GM21447 (cell line): ENCODE measurements at regions not wholly inside any gene's neighbourhood (a gene's known extent, or its start where the extent isn't known, plus 50 kb on each side); places are given as distances from the start of the nearest gene placed in this dataset.

Source experiments
- ATAC-seq: cut with Tn5 transposase; IDR thresholded peaks from one replicate; pipeline ENCODE4 v1.9.1; 2021; ENCODE audit not compliant: unreplicated experiment

DNA sequence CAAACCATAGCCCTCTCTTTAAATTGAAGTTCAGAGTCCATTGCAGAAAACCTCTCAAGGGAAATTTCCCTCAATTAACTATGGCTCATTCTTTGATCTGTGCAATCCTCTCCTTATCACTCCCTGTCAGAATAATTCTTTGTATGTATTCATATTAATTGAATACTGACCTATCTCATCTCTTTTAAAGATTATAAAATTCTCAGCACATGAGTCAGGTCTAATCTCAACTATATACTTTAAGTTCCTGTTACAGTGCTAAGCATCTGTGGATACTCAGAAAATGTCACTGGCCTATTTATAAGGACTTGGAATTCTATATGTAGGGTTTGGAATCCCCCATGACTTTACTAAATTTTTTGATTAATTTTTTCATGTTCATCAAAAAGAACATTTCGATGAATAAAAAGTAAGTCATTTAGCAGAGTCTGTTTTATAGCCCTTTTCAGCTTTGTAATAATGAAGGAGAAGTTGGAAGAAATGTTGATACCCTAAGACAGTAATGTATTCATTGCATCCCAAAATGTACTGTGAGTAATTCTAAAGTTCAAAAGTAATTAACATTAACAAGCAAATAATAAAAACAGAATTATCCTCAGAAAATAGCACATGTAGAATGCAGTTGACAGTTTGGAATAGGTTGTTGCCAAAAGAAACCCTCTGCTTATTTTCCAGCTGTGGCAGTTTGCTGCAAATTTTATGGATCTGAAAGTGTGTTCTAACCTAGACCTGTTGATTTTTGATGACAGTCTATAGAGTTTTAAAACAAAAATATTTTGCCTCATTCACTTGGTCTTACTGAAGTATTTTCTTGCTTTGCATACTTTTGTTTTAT is 503.4 kb upstream of the CBLB start:
- no peak for ATAC-seq

DNA sequence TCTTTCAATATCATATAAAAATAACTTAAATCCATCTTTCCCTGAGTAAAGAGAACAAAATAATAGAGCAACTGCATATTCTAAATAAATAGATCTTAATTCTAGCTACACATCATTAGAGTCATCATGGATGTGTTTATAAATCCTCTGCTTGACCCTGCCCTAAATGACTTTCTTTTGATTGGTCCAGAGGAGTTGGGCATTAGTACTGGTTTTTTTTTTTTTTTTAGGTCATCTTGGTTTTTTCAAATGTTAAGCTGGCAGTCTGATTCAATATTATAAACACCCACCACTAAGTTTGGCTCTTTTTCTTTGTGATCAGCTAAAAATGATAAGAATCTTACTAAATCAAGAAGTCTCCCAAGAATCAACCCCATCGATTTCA is 504.0 kb upstream of the CBLB start:
- no peak for ATAC-seq

DNA sequence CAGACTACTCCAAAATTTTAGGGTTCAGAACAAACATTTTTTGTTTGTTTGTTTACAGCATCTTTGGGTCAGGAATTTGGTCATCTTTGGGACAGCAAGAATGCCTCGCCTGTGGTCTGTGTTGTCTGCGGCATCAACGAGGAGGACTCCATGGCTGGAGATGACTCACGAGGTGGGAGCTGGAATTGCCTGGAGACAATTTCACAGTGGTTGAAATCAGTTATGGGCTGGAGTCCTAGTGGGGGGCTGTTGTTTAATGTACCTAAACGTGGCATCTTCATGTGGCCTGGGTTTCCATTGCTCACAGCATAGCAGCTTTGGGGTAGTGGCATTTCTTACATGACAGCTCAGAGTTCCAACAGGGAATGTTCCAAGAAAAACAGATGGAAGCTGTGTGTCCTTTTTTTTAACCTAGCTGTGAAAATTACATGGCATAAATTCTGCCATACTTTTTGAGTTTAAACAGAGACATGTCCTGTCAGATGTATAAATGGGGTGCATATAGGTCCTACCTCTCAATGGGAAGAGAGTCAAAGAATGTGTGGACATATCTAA is 507.3 kb upstream of the CBLB start:
- ATAC-seq: no peak

DNA sequence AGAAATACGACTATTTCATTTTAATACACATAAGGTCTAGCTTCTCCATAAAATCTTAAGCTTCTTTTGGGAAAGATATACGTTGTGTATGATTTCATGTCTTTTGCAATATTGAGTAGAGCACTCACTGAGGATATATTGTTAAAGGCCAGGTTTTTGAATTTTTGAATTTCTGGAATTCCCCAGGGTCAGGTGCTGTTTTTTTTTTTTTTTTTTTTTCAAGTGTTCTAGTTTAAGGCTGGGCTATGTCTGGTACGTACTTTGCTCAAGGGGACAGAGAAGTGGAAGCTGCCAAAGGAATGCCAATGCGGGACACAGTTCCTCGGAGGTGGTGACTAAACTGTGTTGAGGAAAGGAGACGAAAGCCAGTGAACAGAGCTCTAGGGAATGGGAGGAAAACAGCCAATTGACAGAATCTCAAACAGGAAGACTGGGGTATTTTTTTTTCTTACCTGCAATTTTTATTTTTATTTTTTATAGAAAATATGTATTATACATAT is 510.5 kb upstream of the CBLB start:
- no peak for ATAC-seq

DNA sequence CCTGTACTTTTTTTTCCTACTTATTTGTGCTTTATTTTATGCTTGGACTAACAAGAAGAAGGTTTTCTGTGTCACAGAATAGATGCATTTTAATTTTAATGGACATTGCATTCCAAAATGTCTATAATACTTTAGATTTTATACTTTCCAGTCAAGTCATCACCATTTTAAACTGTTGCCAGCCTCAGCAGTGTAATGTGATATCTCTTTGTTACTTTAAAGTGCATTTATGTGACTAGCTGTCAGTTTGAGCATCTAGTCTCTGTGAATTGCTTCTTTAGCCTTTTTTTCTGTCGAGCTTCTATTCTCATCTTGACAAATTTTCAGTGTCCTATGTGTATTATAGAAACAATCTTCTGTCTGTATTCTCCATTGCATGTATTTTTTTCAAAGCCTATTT is 511.4 kb upstream of the CBLB start:
- ATAC-seq: no peak

DNA sequence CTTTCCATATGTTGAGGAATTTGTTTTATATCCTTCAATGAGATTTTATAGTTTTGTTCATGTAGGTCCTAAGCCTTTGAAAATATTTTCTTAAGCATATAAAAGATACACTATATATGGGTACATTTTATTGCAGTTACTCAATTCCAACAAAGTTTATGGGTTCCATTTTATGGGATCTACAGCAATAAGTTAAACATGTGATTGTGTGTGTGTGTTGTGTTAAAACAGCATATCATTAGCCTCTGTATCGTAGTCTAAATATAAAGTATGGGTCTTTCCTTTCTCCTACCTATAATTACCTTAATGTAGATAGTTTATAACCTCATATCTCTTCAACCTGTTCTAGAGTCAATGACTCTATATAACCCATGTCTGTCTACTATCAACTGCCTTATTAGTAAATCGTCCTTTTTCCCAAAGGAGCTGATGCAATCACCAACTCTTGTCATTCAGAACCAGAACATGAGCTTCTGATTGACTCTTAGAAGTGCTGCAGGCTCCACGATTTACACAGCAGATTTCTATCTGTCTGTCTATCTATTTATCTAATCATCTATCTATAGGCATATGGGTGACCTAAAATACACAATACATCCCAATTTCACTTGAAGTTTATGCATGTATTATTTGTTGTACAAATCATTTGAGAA is 512.6 kb upstream of the CBLB start:
- ATAC-seq: no peak

DNA sequence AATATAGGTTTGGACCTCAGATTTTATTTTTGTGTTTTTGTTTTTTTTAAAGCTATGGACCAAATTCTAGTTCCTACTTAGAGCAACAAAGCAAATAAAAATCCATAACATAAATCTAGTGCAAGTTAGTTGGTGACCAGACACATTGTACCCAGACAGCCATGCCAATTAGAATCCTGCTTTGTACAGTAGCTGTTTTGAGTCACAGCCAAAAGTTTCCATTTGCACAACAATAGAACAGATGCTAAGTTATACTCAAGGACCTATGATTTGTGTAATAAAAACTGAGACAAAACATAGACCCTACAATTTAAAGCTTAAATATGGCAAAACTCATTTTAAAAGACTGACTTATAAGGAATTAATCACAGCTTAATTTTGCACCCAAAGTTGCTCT is 513.1 kb upstream of the CBLB start:
- ATAC-seq: no peak

DNA sequence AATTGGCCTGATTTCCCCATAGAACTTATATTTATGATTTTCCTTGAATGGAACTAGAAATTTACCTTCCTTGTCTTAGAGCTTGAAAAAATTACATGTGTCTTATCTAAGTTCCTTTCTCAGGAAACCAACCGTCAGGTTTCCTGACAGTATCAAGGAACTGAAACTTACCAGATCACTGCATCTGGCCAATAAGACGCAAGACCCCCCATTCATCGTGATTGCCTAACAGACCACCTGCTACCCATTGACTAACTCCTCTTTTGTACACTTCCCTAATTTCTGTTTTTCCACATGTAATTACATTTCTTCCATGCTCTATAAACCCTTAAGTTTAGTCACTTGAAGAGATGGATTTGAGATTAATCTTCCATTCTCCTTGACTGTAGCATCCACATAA is 517.2 kb upstream of the CBLB start:
- ATAC-seq: no peak

DNA sequence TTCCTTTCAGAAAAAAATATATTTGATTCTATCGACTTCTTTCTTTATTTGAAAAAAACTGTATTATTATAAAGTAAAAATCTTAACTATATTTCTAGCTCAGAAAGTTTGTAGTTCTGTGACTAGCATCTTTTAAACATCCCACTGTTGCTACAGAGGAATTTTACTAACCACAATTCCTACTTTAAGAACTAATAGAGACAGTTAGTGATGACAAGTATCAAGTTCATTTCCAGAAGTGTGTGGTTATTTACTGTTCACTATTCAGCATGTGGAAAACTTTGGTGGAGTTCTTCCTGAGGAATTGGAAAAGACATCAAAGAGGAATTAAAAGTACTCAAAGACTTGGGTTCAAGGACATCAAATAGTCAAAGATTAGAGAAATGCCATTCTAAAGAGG is 524.1 kb upstream of the CBLB start:
- no peak for ATAC-seq

DNA sequence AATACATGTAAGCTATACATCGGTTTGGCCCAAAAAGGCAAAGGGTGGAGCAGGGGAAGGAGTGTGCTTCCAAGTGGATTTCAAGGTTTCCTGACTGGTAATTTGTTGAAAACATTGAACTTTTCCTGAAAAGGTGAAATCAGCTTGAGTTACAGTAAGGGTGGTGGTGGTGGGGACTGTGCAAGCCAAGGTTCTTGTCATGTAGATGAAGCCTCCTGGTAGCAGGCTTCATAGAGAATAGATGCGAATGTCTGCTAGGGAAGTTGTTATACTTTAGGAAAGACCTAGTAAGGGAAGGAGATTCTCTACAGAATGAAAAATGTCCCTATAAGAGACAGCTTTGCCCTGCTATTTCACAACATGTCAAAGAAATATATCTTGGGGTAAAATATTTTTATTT is 528.2 kb upstream of the CBLB start:
- no peak for ATAC-seq

DNA sequence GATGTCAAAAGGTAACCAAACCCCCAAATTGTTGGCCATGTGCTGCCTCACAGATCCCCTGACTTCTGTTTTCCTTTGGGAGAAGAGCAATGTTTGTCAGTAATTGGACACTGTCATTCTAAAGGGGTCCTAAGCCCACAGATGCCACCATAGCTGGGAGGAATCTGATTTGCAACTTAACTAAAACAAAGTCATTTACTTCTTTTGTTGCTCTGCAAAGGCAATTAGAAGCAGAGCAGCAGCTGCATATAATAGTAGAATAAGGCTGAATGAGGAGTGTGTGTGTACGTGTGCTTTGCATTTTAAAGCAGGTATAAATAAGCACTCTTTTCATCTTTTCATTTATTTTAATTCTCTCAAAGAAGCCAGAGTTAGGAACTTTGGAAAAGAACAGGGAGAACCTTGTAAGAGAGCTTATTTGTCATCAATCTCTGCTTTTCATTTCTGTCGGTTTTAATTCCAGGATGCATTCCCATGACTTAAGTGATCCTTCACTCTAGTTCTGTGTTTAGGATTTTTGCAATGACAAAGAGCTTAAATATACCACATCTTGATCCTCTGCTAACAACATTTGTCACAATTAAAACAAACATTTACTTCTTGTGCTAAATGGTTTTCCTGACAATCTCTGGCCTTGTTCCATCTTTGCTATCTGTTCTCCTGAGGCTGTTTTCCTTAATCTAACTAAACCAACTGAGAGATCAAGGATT is 530.2 kb upstream of the CBLB start:
- no peak for ATAC-seq

DNA sequence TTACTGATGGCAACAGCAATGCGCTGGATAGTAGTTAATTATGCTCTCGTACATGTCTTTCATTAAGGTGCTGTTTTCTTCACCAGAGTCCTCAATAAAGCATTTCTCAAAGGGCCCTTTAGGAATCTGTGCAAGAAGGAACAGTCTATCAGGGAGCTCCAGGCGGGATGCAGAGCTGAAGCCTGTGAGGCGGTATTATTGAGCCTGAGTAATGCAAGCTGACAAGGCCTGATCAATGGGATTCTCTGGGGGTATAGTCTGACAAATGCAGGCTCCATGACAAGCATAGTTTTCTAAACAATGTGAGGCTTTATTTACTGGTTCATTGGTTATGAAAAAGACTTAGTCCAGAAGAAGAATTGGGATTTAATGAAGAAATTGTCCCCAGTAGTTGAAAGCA is 530.9 kb upstream of the CBLB start:
- ATAC-seq: no peak

DNA sequence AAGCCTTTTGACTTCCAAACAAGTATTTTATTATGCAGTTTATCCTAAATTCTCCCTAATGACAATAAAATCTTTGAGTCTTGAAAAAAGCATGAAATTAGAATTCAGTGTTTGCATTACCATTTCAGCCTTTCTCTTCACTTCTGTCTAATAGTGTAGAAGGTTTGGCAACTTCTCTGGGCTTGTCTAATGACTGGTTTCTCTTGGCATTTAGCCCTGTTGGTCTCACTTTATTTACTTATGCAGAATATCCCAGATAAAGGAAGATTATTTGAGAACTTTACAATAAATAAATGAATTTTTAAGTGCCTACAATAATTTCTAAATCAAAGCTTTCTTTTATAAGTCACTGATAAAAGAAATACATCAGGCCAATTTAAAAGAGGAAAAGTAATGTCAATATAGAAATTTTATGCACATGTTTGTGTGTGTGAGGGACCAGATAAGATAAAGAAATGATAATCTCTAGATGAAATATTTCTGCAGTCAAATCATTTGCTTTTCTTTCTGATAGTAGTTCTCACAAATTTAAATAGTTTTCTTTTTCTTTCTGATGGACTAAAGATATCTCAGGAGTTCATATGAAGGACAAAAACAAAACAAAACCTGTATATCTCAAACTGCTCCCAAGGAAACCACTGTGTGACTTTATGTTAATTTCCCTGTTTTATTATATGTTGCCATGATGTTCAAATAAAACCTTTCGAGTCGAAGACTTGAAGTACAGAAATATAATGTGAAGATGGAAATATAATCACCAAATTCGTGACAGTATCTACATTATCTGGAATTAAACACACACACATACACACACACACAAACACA is 533.1 kb upstream of the CBLB start:
- ATAC-seq: no peak

DNA sequence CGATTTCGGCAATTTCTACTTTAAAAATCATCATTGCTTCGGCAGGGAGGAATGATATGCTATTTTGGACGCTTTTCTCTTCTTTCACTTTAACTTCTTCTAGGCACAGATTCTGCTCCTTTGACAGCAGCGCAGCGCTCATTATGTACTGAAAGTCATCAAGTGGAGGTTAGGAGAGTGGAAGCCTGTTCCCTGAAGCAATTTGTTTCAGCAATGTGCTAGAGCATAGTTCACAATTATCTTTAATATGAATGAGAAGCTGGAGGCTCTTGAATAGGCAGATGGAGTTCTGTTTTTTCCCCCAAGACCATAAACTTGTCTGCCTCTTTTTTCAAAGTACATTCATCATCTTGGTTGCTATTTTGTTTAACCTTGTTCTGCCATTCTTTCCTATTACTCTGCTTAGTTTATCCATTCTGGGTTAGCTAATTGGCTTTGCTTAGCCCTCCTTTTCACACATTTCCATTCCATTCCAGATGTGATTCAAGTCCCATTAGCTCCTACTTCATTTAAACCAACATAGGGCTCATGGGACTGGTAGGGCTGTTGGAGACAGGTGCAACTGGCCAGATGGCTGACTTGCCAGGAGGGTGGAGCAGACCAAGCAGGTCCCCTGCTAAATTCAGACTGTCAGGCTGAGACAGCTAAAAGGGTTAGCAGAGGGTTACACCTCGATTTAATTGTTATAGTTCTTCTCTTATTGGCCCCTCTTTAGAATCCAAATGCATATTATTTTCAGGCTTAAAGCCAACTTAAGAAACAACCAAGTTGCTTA is 534.7 kb upstream of the CBLB start:
- ATAC-seq: no peak

DNA sequence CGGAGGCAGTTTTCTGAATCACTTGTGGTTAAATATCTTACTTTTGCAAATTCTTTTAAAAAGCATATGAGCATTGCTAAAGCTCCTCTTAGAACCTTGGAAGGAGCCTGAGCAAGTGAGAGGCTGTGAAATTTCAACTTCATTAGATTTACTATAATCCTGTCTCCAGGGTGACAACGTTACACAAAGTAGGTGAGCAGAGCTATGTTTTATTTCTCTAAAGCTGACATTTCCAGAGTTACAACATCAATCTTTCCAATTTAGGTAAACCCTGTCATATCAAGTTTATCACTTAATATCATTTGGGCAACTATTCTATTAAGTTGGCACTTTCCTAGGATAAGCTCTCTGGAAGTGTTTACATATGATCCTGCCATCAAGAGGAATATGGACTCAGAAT is 544.9 kb upstream of the CBLB start:
- ATAC-seq: no peak

DNA sequence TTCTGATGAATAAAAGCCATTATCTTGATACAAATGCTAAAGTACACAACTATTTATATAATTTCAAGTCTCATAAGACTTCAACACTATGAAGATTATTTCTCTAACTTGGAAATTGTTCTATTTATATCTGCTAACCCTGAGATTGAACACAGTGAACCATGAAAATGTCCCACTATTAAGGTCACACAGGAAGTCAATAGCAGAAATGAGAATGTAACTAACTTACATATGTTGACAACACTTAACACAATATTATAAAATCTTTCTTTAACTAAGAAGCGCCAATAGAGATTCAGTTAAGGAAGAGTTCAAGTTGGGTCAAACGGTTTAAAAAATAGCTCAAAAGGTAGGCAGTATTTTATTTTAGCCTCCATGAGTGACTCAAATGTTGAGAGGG is 551.8 kb upstream of the CBLB start:
- no peak for ATAC-seq

DNA sequence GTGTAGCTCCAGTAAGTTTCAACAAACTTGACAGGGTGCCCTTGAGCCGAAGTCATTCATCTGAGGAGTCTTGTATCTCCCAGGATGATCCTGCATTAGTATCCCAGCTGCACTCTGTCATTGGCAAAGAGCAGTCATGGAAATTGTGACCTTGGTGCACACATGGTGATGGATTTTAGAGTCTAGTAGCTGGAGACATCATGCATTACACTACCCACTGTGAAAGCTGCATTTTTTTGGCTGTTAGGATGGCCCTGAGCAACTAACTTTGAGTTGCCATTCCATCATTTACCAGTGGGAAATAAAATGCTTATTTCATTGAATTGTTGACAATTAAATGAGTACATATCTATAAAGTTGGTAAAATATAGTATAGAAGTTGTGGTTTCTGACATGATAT is 552.6 kb upstream of the CBLB start:
- ATAC-seq: no peak

DNA sequence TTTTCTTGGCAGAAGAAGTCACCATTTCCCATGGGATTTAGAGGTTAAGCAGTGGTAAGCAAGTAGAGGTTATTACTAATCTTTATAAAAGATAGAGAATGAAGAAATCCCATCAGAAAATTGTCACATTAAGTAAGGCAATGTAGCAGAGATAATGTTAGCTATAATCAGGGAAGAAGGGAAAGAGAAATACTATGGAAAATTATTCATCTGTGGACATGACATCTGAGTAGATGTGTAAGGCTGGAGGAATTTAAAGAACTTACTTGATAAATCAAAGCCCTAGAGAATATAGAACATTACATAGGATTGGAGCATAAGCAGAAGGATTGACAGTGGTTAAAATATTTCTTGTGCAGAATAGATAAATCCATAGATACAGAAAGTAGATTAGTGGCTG is 553.1 kb upstream of the CBLB start:
- no peak for ATAC-seq

DNA sequence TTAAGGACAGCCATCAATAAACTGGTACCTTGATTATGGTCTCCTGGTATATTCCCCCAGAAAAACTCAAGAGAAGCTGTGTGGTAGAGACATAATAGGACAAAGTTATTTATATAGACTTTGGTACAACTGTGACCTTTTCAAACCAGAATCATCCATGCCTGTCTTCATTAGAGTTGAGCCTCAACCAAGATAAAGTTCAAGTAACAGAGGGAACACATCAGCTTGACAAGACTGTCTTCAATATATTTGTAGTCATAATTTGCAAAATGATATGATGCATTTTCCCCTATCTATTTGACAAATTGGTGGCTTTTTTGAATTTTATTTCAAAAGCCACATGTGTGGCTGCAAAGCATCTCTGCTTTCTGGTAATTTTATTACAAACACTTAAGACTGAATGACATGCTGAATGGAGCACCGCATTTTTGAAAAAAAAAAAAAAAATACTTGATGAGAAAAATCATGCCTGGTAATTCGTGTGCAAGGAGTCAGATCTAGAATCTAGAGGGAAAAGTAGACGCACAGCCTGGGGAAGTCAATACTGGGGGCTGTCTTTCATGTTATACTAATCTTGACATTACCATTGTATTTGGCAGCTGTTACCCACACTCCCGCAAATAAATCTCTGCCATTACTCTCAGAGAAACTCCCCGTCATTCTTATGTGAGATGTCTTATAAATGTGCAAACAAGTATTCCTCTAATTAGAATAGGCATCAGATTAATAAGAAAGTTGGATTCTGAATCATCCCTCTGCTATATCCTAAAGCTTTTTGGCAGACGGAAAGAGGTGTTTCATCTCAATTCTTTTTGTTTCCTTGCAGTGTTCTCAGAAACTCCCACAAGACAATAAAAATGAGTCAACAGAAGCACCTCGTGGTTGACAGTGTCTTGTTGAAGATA is 554.8 kb upstream of the CBLB start:
- ATAC-seq: no peak
